ENCODE measurements at regions not wholly inside any gene's neighbourhood (a gene's known extent, or its start where the extent isn't known, plus 50 kb on each side); places are given as distances from the start of the nearest gene placed in this dataset.

GRCh38 chr15:35752134-35752466 lies 206.1 kb upstream of the DPH6 start:
- TF ChIP-seq CTCF (IDR thresholded peaks at IDR 0.05) (no peak), POLR2A (IDR thresholded peaks at IDR 0.05; ENCODE audit: low read depth) (no peak)

All from esophagus muscularis mucosa (tissue), 3 donors.